GM20000 (cell line): ENCODE measurements at regions not wholly inside any gene's neighbourhood (a gene's known extent, or its start where the extent isn't known, plus 50 kb on each side); places are given as distances from the start of the nearest gene placed in this dataset.
"Not testable (repeated sequence)": the region's sequence is repeated elsewhere in the genome, so short reads cannot be mapped to it uniquely, and the experiment has no call there.

Source experiments
- DNase-seq: peaks from one replicate; pipeline ENCODE4 v3.0.0; 2012; ENCODE audit warnings: low spot score
- TF ChIP-seq, protein P1 (sequence below): IDR thresholded peaks from 2 replicates; pipeline ENCODE4 v1.5.1; 2012; ENCODE audit warnings: mild to moderate bottlenecking, control low read depth; ENCODE audit errors: extremely low read depth, missing control alignments

DNA sequence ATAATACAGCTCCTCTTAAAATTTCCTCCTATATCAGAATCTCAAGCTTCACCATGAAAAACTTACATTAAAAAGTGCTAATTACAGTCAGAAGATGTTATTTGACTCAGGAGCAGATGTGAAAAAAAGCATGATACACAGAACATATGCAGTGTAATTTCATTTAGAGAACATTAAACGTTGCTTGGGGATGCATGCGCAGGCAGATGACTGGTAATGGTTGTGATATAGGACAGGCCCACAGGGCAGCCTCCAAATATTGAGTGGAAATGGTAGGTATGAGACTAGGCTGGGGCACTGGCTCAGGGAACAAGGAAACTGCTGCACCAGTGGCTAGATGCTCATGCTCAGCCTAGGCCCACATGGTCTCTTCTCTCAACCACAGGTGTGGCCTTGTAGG is 69.7 kb downstream of the IARS1 start:
- TF ChIP-seq, protein P1, sequence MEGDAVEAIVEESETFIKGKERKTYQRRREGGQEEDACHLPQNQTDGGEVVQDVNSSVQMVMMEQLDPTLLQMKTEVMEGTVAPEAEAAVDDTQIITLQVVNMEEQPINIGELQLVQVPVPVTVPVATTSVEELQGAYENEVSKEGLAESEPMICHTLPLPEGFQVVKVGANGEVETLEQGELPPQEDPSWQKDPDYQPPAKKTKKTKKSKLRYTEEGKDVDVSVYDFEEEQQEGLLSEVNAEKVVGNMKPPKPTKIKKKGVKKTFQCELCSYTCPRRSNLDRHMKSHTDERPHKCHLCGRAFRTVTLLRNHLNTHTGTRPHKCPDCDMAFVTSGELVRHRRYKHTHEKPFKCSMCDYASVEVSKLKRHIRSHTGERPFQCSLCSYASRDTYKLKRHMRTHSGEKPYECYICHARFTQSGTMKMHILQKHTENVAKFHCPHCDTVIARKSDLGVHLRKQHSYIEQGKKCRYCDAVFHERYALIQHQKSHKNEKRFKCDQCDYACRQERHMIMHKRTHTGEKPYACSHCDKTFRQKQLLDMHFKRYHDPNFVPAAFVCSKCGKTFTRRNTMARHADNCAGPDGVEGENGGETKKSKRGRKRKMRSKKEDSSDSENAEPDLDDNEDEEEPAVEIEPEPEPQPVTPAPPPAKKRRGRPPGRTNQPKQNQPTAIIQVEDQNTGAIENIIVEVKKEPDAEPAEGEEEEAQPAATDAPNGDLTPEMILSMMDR = no peak

DNA sequence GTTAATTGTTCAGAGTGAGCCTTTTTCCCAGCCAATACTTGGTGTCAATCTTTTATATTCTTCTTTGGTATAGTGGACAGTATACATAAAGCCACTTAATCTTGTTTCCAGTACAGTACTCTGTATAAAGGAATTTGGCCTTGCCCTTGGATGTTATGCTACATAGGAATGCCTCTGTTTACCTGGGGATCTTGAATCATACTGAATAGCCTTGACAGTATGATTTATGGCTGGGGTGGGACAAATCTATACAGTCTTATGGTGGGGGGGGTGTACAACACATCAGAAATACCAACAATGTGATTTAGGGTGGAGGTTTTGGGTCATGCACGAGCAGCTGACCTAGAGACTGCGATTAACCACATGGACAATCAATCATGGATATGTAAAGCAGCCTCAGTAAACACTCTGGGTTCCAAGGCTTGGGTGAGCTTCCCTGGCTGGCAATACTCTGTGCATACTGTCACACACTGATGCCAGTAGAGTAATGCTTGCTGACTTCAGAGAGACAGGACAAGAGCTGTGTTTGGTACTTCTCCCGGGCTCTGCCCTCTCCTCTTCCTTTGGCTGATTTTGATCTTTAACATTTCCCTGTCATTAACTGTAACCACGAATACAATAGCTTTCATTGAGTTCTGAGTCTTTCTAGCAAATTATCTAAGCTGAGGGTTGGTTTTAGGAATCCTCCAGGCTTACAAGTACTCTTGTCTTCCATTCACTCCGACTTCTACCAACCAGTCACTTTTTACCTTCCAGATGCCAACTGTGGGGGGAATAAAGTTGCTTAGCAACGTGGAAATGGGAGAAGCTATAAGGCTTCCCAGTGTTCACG is 84.6 kb downstream of the IARS1 start:
- TF ChIP-seq, protein P1 = no peak
- DNase-seq = no peak

More for the DNA sequence above, 69.7 kb downstream of the IARS1 start:
- no peak for DNase-seq

- TF ChIP-seq, protein P1 = no peak
- DNase-seq = no peak
Measured at GRCh38 chr9:92206488-92206887, 87.0 kb downstream of the IARS1 start.

GRCh38 chr9:92203887-92204286 is 88.7 kb upstream of the SPTLC1 start:
- DNase-seq = not testable (repeated sequence)

- not testable (repeated sequence) for DNase-seq
Measured at GRCh38 chr9:92198237-92198636, 83.0 kb upstream of the SPTLC1 start.

DNA sequence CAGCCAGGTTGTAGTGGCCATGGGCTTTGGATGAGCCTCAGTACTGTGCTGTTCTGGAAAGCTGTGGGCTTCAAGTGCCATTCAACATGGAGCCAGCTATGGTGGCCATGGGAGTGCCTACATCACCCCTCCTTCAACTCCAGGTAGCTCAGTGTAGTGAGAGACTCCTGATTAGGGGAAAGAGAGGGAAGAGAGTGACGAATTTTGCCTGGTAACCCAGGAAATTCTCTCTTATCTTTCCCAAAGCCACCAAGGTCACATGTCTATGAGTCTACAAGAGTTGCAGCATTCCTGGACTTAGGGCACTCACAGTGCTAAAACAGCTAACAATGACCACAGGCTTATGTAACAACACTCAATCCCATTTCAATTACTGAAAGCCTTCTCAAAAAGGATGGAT is 81.7 kb upstream of the SPTLC1 start:
- DNase-seq = no peak
- TF ChIP-seq, protein P1 = no peak

DNA sequence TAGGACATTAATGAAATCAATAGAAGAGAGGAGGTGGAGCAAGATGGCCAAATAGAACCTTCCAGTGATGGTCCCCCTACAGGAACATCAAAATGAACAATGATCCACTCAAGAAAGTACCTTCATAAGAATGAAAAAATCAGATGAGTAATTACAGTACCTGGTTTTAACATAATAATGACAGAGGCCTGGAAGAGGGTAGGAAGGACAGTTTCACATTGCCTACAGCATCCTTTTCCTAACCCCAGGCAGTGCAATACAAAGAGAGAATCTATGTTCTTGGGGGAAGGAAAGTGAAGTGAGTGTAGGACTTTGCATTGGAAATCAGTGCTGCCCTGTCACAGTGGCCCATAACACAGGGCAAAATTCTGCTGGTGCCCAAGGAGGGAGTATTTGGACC is 81.2 kb upstream of the SPTLC1 start:
- TF ChIP-seq, protein P1 = no peak

GRCh38 chr9:92191801-92192200 is 76.6 kb upstream of the SPTLC1 start:
- TF ChIP-seq, protein P1 = no peak
- DNase-seq = no peak

More for the DNA sequence above, 81.2 kb upstream of the SPTLC1 start:
- no peak for DNase-seq
